ENCODE measurements at regions not wholly inside any gene's neighbourhood (a gene's known extent, or its start where the extent isn't known, plus 50 kb on each side); places are given as distances from the start of the nearest gene placed in this dataset.

GRCh38 chr10:61612450-61612849 lies 50.3 kb upstream of the CABCOCO1 start:
- peaks cover 3% of the 10 kb centered on the region for H3K27me3 Mint-ChIP-seq
- intact Hi-C loops (cut with DNase I, micrococcal nuclease) = no loop called here
- no peaks in the 10 kb centered on the region for H3K4me1 Mint-ChIP-seq
- no peaks in the 10 kb centered on the region for H3K9me3 Mint-ChIP-seq (ENCODE audit: low read depth)
- ATAC-seq (no peak), DNase-seq (no peak)
- no peaks in the 10 kb centered on the region for H3K36me3 Mint-ChIP-seq (ENCODE audit: low read depth)
- POLR2A ChIA-PET = no interaction called here
- no peak overlapping the region for H3K4me3 Mint-ChIP-seq
- CTCF ChIA-PET = interaction anchor here (0.9 to 1.1 kb wide), 2 partner anchors 8 to 12 kb away, joined by 3 to 5 read pairs; no protein-coding TSS in a partner anchor
- H3K27ac Mint-ChIP-seq = no peak overlapping the region

GRCh38 chr10:61612009-61612408 lies 50.7 kb upstream of the CABCOCO1 start:
- no peak for ATAC-seq
- CTCF ChIA-PET = no interaction called here

GRCh38 chr10:61609701-61610100 lies 53.0 kb upstream of the CABCOCO1 start:
- H3K27ac Mint-ChIP-seq = no peak overlapping the region
- intact Hi-C loops (cut with DNase I, micrococcal nuclease) = no loop called here
- ATAC-seq = no peak
- no peak for DNase-seq
- H3K4me1 Mint-ChIP-seq = no peaks in the 10 kb centered on the region
- peaks cover 6% of the 10 kb centered on the region for H3K27me3 Mint-ChIP-seq
- H3K9me3 Mint-ChIP-seq (ENCODE audit: low read depth) = no peaks in the 10 kb centered on the region
- H3K36me3 Mint-ChIP-seq (ENCODE audit: low read depth) = no peaks in the 10 kb centered on the region
- POLR2A ChIA-PET = no interaction called here
- CTCF ChIA-PET = interaction anchor here (1.1 to 1.2 kb wide), 2 partner anchors 10 to 11 kb away, joined by 3 to 4 read pairs; no protein-coding TSS in a partner anchor
- no peak overlapping the region for H3K4me3 Mint-ChIP-seq

More at GRCh38 chr10:61612009-61612408, 50.7 kb upstream of the CABCOCO1 start:
- no peak for DNase-seq
- Mint-ChIP-seq H3K9me3 (ENCODE audit: low read depth) (no peaks in the 10 kb centered on the region), H3K27ac (no peak overlapping the region), H3K36me3 (ENCODE audit: low read depth) (no peaks in the 10 kb centered on the region), H3K4me1 (no peaks in the 10 kb centered on the region), H3K27me3 (peaks cover 3% of the 10 kb centered on the region), H3K4me3 (no peak overlapping the region)
- POLR2A ChIA-PET = no interaction called here
- intact Hi-C loops (cut with DNase I, micrococcal nuclease) = no loop called here

- H3K27ac Mint-ChIP-seq = no peak overlapping the region
- intact Hi-C loops (cut with DNase I, micrococcal nuclease) = no loop called here
- ATAC-seq = no peak
- no peaks in the 10 kb centered on the region for H3K9me3 Mint-ChIP-seq (ENCODE audit: low read depth)
- H3K27me3 Mint-ChIP-seq = peaks cover 6% of the 10 kb centered on the region
- H3K4me3 Mint-ChIP-seq = no peak overlapping the region
- no peak for DNase-seq
- H3K36me3 Mint-ChIP-seq (ENCODE audit: low read depth) = no peaks in the 10 kb centered on the region
- POLR2A ChIA-PET = no interaction called here
- H3K4me1 Mint-ChIP-seq = no peaks in the 10 kb centered on the region
- CTCF ChIA-PET = interaction anchor here (0.7 to 2.3 kb wide), 4 partner anchors 11 to 276 kb away, joined by 3 to 6 read pairs (median 3); no protein-coding TSS in a partner anchor
These were observed 54.3 kb upstream of the CABCOCO1 start for GRCh38 chr10:61608255-61609033.

GRCh38 chr10:61606959-61607907 lies 55.5 kb upstream of the CABCOCO1 start:
- intact Hi-C loops (cut with DNase I, micrococcal nuclease) = no loop called here
- CTCF ChIA-PET = interaction anchor here (0.7 to 2.3 kb wide), 7 partner anchors 9 to 275 kb away, joined by 3 to 6 read pairs (median 3); no protein-coding TSS in a partner anchor
- DNase-seq (no peak), ATAC-seq (no peak)
- Mint-ChIP-seq H3K27me3 (peaks cover 6% of the 10 kb centered on the region), H3K36me3 (ENCODE audit: low read depth) (no peaks in the 10 kb centered on the region), H3K4me1 (no peaks in the 10 kb centered on the region), H3K4me3 (no peak overlapping the region), H3K9me3 (ENCODE audit: low read depth) (no peaks in the 10 kb centered on the region), H3K27ac (no peak overlapping the region)
- POLR2A ChIA-PET = no interaction called here

GRCh38 chr10:61605221-61605620 lies 57.5 kb upstream of the CABCOCO1 start:
- DNase-seq (no peak), ATAC-seq (no peak)
- POLR2A ChIA-PET = no interaction called here
- Mint-ChIP-seq H3K27me3 (peaks cover 5% of the 10 kb centered on the region), H3K4me3 (no peak overlapping the region), H3K9me3 (ENCODE audit: low read depth) (no peaks in the 10 kb centered on the region), H3K27ac (no peak overlapping the region), H3K36me3 (ENCODE audit: low read depth) (no peaks in the 10 kb centered on the region), H3K4me1 (no peaks in the 10 kb centered on the region)
- CTCF ChIA-PET = interaction anchor here (1.7 kb wide), 1 partner anchor 8 kb away, joined by 5 read pairs; no protein-coding TSS in a partner anchor
- intact Hi-C loops (cut with DNase I, micrococcal nuclease) = no loop called here

GRCh38 chr10:61600399-61600798 lies 62.3 kb upstream of the CABCOCO1 start:
- CTCF ChIA-PET = interaction anchor here (0.6 to 1.9 kb wide), 2 partner anchors 10 to 784 kb away, joined by 4 to 6 read pairs; no protein-coding TSS in a partner anchor
- no peaks in the 10 kb centered on the region for H3K9me3 Mint-ChIP-seq (ENCODE audit: low read depth)
- POLR2A ChIA-PET = no interaction called here
- H3K36me3 Mint-ChIP-seq (ENCODE audit: low read depth) = no peaks in the 10 kb centered on the region
- no peak overlapping the region for H3K4me3 Mint-ChIP-seq
- no peaks in the 10 kb centered on the region for H3K4me1 Mint-ChIP-seq
- ATAC-seq (no peak), DNase-seq (no peak)
- no peak overlapping the region for H3K27ac Mint-ChIP-seq
- intact Hi-C loops (cut with DNase I, micrococcal nuclease) = no loop called here
- H3K27me3 Mint-ChIP-seq = peaks cover 5% of the 10 kb centered on the region

GRCh38 chr10:61594430-61594829 lies 68.3 kb upstream of the CABCOCO1 start:
- intact Hi-C loops (cut with DNase I, micrococcal nuclease) = loop anchor here in 1 of 2 experiments (5.0 kb wide), 1 partner anchor 452 kb away; no protein-coding TSS in a partner anchor
- ATAC-seq (no peak), DNase-seq (no peak)
- Mint-ChIP-seq H3K27me3 (peaks cover 9% of the 10 kb centered on the region), H3K36me3 (ENCODE audit: low read depth) (no peaks in the 10 kb centered on the region), H3K4me1 (no peaks in the 10 kb centered on the region), H3K27ac (no peak overlapping the region), H3K4me3 (no peak overlapping the region), H3K9me3 (ENCODE audit: low read depth) (no peaks in the 10 kb centered on the region)
- CTCF ChIA-PET = no interaction called here
- POLR2A ChIA-PET = no interaction called here

- no peak overlapping the region for H3K4me3 Mint-ChIP-seq
- H3K27me3 Mint-ChIP-seq = peaks cover 9% of the 10 kb centered on the region
- ChIA-PET CTCF (interaction anchor here (0.6 kb wide), 1 partner anchor 227 kb away, joined by 4 read pairs; no protein-coding TSS in a partner anchor), POLR2A (no interaction called here)
- peak; percentile 18 for DNase-seq
- H3K9me3 Mint-ChIP-seq (ENCODE audit: low read depth) = no peaks in the 10 kb centered on the region
- intact Hi-C loops (cut with DNase I, micrococcal nuclease) = loop anchor here in 1 of 2 experiments (5.0 kb wide), 1 partner anchor 450 kb away; no protein-coding TSS in a partner anchor
- no peak overlapping the region for H3K27ac Mint-ChIP-seq
- H3K4me1 Mint-ChIP-seq = no peaks in the 10 kb centered on the region
- no peaks in the 10 kb centered on the region for H3K36me3 Mint-ChIP-seq (ENCODE audit: low read depth)
- no peak for ATAC-seq
These were observed 70.1 kb upstream of the CABCOCO1 start for GRCh38 chr10:61592581-61592980.

- DNase-seq (no peak), ATAC-seq (no peak)
- H3K36me3 Mint-ChIP-seq (ENCODE audit: low read depth) = no peaks in the 10 kb centered on the region
- no peaks in the 10 kb centered on the region for H3K4me1 Mint-ChIP-seq
- no peak overlapping the region for H3K27ac Mint-ChIP-seq
- ChIA-PET CTCF (interaction anchor here (0.5 to 0.7 kb wide), 3 partner anchors 10 to 707 kb away, joined by 3 to 4 read pairs (median 3); no protein-coding TSS in a partner anchor), POLR2A (interaction anchor here (0.7 kb wide), 1 partner anchor 531 kb away, joined by 3 read pairs; no protein-coding TSS in a partner anchor)
- H3K4me3 Mint-ChIP-seq = no peak overlapping the region
- H3K9me3 Mint-ChIP-seq (ENCODE audit: low read depth) = no peaks in the 10 kb centered on the region
- intact Hi-C loops (cut with DNase I, micrococcal nuclease) = loop anchor here in 1 of 2 experiments (5.0 kb wide), 1 partner anchor 447 kb away; no protein-coding TSS in a partner anchor
- H3K27me3 Mint-ChIP-seq = peaks cover 5% of the 10 kb centered on the region
These were observed 73.0 kb upstream of the CABCOCO1 start for GRCh38 chr10:61589547-61590243.

- DNase-seq = no peak
- Mint-ChIP-seq H3K27me3 (peaks cover 5% of the 10 kb centered on the region), H3K4me3 (no peak overlapping the region), H3K4me1 (no peaks in the 10 kb centered on the region), H3K27ac (no peak overlapping the region), H3K36me3 (ENCODE audit: low read depth) (no peaks in the 10 kb centered on the region), H3K9me3 (ENCODE audit: low read depth) (no peaks in the 10 kb centered on the region)
- ChIA-PET POLR2A (no interaction called here), CTCF (no interaction called here)
- ATAC-seq = no peak
- intact Hi-C loops (cut with DNase I, micrococcal nuclease) = no loop called here
These were observed 73.9 kb upstream of the CABCOCO1 start for GRCh38 chr10:61588770-61589211.

All from activated CD4-positive, alpha-beta T cell treated with anti-CD3 and anti-CD28 coated beads for 36 hours (primary cell).